H1 (cell line): ENCODE measurements at regions not wholly inside any gene's neighbourhood (a gene's known extent, or its start where the extent isn't known, plus 50 kb on each side); places are given as distances from the start of the nearest gene placed in this dataset.

Source experiments
- CTCF ChIA-PET: fragments of 300-600 bp; sonication (Branson Sonifier 250); formaldehyde crosslinking; loops from one replicate; lab custom pipeline; 2021; ENCODE audit not compliant: partially characterized antibody; lab: Charles Lee
- POLR2A ChIA-PET: fragments of 300-600 bp; sonication (Branson Sonifier 250); formaldehyde crosslinking; loops from one replicate; lab custom pipeline; 2021; ENCODE audit warnings: inconsistent platforms; ENCODE audit not compliant: partially characterized antibody; lab: Charles Lee
- DNase-seq, 2 experiments: peaks; one replicate each; pipeline versions ENCODE4 v3.0.0 to v3.0.0-alpha.2; 2010 to 2022; ENCODE audit warnings: low spot score in 2 of 2, low read depth in 1 of 2, mixed read lengths in 1 of 2
- FAIRE-seq: peaks from 2 replicates; lab custom pipeline; 2011; peaks lifted over from hg19 to GRCh38; lab: Jason Lieb, UNC
- H2AFZ ChIP-seq: 2 replicates; pipeline ENCODE4 v1.8.1; 2012; ENCODE audit warnings: low read length, inconsistent platforms
- H2AK5ac ChIP-seq: 2 replicates; pipeline ENCODE4 v1.6.1; 2013; ENCODE audit warnings: low read depth, low read length
- H2BK120ac ChIP-seq: replicated peaks from 2 replicates; pipeline ENCODE3; 2013; ENCODE audit warnings: low read depth, low read length, inconsistent platforms
- H2BK12ac ChIP-seq: 2 replicates; pipeline ENCODE4 v1.6.1; 2013; ENCODE audit warnings: low read depth, low read length
- H2BK15ac ChIP-seq: 2 replicates; pipeline ENCODE4 v1.6.1; 2013; ENCODE audit warnings: low read length
- H2BK20ac ChIP-seq: 2 replicates; pipeline ENCODE4 v1.6.1; 2013; ENCODE audit warnings: low read length
- H2BK5ac ChIP-seq: 2 replicates; pipeline ENCODE4 v1.6.1; 2013; ENCODE audit warnings: low read depth, low read length
- H3K14ac ChIP-seq: 2 replicates; pipeline ENCODE4 v1.6.1; 2013; ENCODE audit warnings: inconsistent platforms; ENCODE audit not compliant: insufficient read length
- H3K18ac ChIP-seq: 2 replicates; pipeline ENCODE4 v1.6.1; 2013; ENCODE audit warnings: low read length; ENCODE audit errors: extremely low read depth
- H3K23ac ChIP-seq: 2 replicates; pipeline ENCODE4 v1.6.1; 2013; ENCODE audit warnings: inconsistent platforms; ENCODE audit not compliant: insufficient read length
- H3K23me2 ChIP-seq: 2 replicates; pipeline ENCODE4 v1.6.1; 2013; ENCODE audit warnings: low read depth, low read length
- H3K27ac ChIP-seq: 2 replicates; pipeline ENCODE4 v1.6.1; 2011; ENCODE audit warnings: low read depth, low read length, inconsistent platforms
- H3K27me3 ChIP-seq, 4 experiments: replicated peaks in 1 of 4; 1 replicate in 1 of 4; 2 replicates in 3 of 4; pipeline versions ENCODE4 v1.6.1 to v1.8.1; 2011 to 2013; ENCODE audit warnings: low read length in 3 of 4, mild to moderate bottlenecking in 3 of 4, inconsistent platforms in 2 of 4, mixed read lengths in 2 of 4, moderate library complexity in 1 of 4; ENCODE audit not compliant: control insufficient read depth in 3 of 4, insufficient read depth in 3 of 4; ENCODE audit errors: extremely low read depth in 1 of 4
- H3K36me3 ChIP-seq, 4 experiments: 2 replicates each; pipeline versions ENCODE4 v1.6.1 to v1.8.1; 2011 to 2013; ENCODE audit warnings: mild to moderate bottlenecking in 4 of 4, low read length in 3 of 4, moderate library complexity in 2 of 4, control low read depth in 1 of 4, inconsistent platforms in 1 of 4; ENCODE audit not compliant: insufficient read depth in 4 of 4, control insufficient read depth in 2 of 4
- H3K4ac ChIP-seq: replicated peaks from 2 replicates; pipeline ENCODE3; 2013; ENCODE audit warnings: low read length, low read depth, mixed read lengths, inconsistent platforms; ENCODE audit not compliant: insufficient read length
- H3K4me1 ChIP-seq, 4 experiments: replicated peaks in 1 of 4; 1 replicate in 1 of 4; 2 replicates in 3 of 4; pipeline versions ENCODE4 v1.6.1 to v1.8.1; 2011 to 2013; ENCODE audit warnings: low read length in 3 of 4, inconsistent platforms in 2 of 4, mixed read lengths in 1 of 4; ENCODE audit not compliant: insufficient read depth in 4 of 4, control insufficient read depth in 3 of 4
- H3K4me2 ChIP-seq, 2 experiments: 2 replicates each; pipeline versions ENCODE4 v1.6.1 to v1.8.1; 2011 to 2013; ENCODE audit warnings: low read depth in 2 of 2, low read length in 2 of 2, control low read depth in 1 of 2, inconsistent platforms in 1 of 2, mild to moderate bottlenecking in 1 of 2; ENCODE audit not compliant: insufficient read depth in 1 of 2
- H3K4me3 ChIP-seq, 4 experiments: fragments of 200-600, 300-600 bp in 1 of 4; sonication (generic), shearing (Covaris generic), sonication (Bioruptor Twin) in 1 of 4; 2 replicates each; pipeline versions ENCODE4 v1.5.1 to v1.8.1; 2011 to 2016; ENCODE audit warnings: low read length in 4 of 4, low read depth in 3 of 4, control low read depth in 2 of 4, inconsistent platforms in 2 of 4, mild to moderate bottlenecking in 2 of 4, mixed read lengths in 1 of 4, moderate library complexity in 1 of 4; ENCODE audit not compliant: insufficient read depth in 2 of 4; ENCODE audit errors: extremely low read depth in 1 of 4
- H3K56ac ChIP-seq: replicated peaks from 2 replicates; pipeline ENCODE3; 2013; ENCODE audit warnings: low read depth, mild to moderate bottlenecking, mixed read lengths, low read length, inconsistent platforms; ENCODE audit not compliant: insufficient read length
- H3K79me1 ChIP-seq: 2 replicates; pipeline ENCODE4 v1.6.1; 2013; ENCODE audit warnings: low read depth, low read length, control low read depth
- H3K79me2 ChIP-seq, 2 experiments: 2 replicates each; pipeline versions ENCODE4 v1.6.1 to v1.8.1; 2012 to 2013; ENCODE audit warnings: low read length in 2 of 2, mild to moderate bottlenecking in 2 of 2, inconsistent platforms in 1 of 2; ENCODE audit not compliant: insufficient read depth in 2 of 2, control insufficient read depth in 1 of 2
- H3K9ac ChIP-seq, 4 experiments: replicated peaks in 1 of 4; 1 replicate in 1 of 4; 2 replicates in 3 of 4; pipeline versions ENCODE4 v1.6.1 to v1.8.1; 2011 to 2013; ENCODE audit warnings: low read depth in 3 of 4, low read length in 3 of 4, control low read depth in 2 of 4, mild to moderate bottlenecking in 2 of 4, moderate library complexity in 2 of 4, inconsistent platforms in 1 of 4; ENCODE audit errors: extremely low read depth in 1 of 4
- H3K9me3 ChIP-seq, 2 experiments: 2 replicates each; pipeline versions ENCODE4 v1.6.1 to v1.8.1; 2012 to 2013; ENCODE audit warnings: mild to moderate bottlenecking in 2 of 2, moderate library complexity in 2 of 2, control low read depth in 1 of 2, inconsistent platforms in 1 of 2, low read depth in 1 of 2, low read length in 1 of 2, mixed read lengths in 1 of 2; ENCODE audit not compliant: insufficient read depth in 2 of 2
- H4K20me1 ChIP-seq, 2 experiments: replicated peaks in 1 of 2; 2 replicates each; pipeline versions ENCODE3 to v1.8.1; 2011 to 2013; ENCODE audit warnings: inconsistent platforms in 2 of 2, low read length in 2 of 2, mild to moderate bottlenecking in 1 of 2; ENCODE audit not compliant: insufficient read depth in 2 of 2, control insufficient read depth in 1 of 2
- H4K5ac ChIP-seq: 2 replicates; pipeline ENCODE4 v1.6.1; 2013; ENCODE audit warnings: low read length, low read depth, mixed read lengths, inconsistent platforms; ENCODE audit not compliant: insufficient read length
- H4K8ac ChIP-seq: 2 replicates; pipeline ENCODE4 v1.8.0; 2013; ENCODE audit warnings: mild to moderate bottlenecking, moderate library complexity, low read length, inconsistent platforms; ENCODE audit not compliant: insufficient read depth; ENCODE audit errors: extremely low read depth
- H4K91ac ChIP-seq: replicated peaks from 2 replicates; pipeline ENCODE3; 2013; ENCODE audit warnings: low read length, mixed read lengths, inconsistent platforms; ENCODE audit not compliant: insufficient read length
- CEBPB ChIP-seq: IDR thresholded peaks from 2 replicates; pipeline ENCODE4 v1.6.1; 2012; ENCODE audit warnings: low read depth, low read length
- CTBP2 ChIP-seq: IDR thresholded peaks from 2 replicates; pipeline ENCODE4 v1.7.0; 2011; ENCODE audit warnings: borderline replicate concordance, mild to moderate bottlenecking, moderate library complexity, mixed read lengths, low read length; ENCODE audit not compliant: insufficient read depth, insufficient read length
- EGR1 ChIP-seq: IDR thresholded peaks from 2 replicates; pipeline ENCODE4 v1.6.1; 2011; ENCODE audit warnings: low read depth, low read length, borderline replicate concordance
- EZH2 ChIP-seq: fragments of 200-600 bp; sonication (generic); IDR thresholded peaks from 2 replicates; pipeline ENCODE4 v1.7.1; 2012; ENCODE audit warnings: low read depth, mild to moderate bottlenecking, moderate library complexity, low read length, inconsistent platforms; ENCODE audit not compliant: severe bottlenecking
- GTF2F1 ChIP-seq: IDR thresholded peaks from 2 replicates; pipeline ENCODE4 v1.6.1; 2012; ENCODE audit warnings: low read depth, low read length, improper control_type of control experiment, borderline replicate concordance
- HDAC6 ChIP-seq: IDR thresholded peaks from one replicate; pipeline ENCODE4 v1.7.1; 2012; ENCODE audit warnings: low read depth, mild to moderate bottlenecking, inconsistent platforms, low read length, moderate library complexity
- JUN ChIP-seq: IDR thresholded peaks from 2 replicates; pipeline ENCODE4 v1.6.1; 2011; ENCODE audit warnings: low read depth, mild to moderate bottlenecking, improper control_type of control experiment, low read length
- KDM5A ChIP-seq: fragments of 200-600 bp; IDR thresholded peaks from 2 replicates; pipeline ENCODE4 v1.7.1; 2012; ENCODE audit warnings: mild to moderate bottlenecking, low read length, inconsistent platforms, mixed read lengths
- MAX ChIP-seq: IDR thresholded peaks from 2 replicates; pipeline ENCODE4 v1.6.1; 2012; ENCODE audit warnings: inconsistent platforms
- RNF2 ChIP-seq: fragments of 200-900, 300-1000 bp; sonication (generic); IDR thresholded peaks from 2 replicates; pipeline ENCODE4 v1.7.1; 2016; ENCODE audit warnings: borderline replicate concordance, low read depth, mild to moderate bottlenecking, antibody characterized with exemption, low read length; ENCODE audit not compliant: poor library complexity, severe bottlenecking; ENCODE audit errors: missing control alignments
- SP4 ChIP-seq: IDR thresholded peaks from 2 replicates; pipeline ENCODE4 v1.6.1; 2012; ENCODE audit warnings: low read length, inconsistent platforms
- TAF7 ChIP-seq: optimal IDR thresholded peaks from 2 replicates; pipeline ENCODE3; 2011; ENCODE audit warnings: low read depth, mild to moderate bottlenecking, inconsistent platforms, low read length, moderate library complexity, borderline replicate concordance
- TEAD4 ChIP-seq: IDR thresholded peaks from 2 replicates; pipeline ENCODE4 v1.6.1; 2012; ENCODE audit warnings: low read depth, low read length, inconsistent platforms, mixed read lengths
- USF2 ChIP-seq: IDR thresholded peaks from 2 replicates; pipeline ENCODE4 v1.6.1; 2011; ENCODE audit warnings: low read length, improper control_type of control experiment
- WGBS, 2 experiments: shearing (Covaris generic) in 1 of 2; methylation state at CpG; one replicate each; pipeline versions ENCODE4 v1.1.6 to v1.1.7; 2013 to 2015; ENCODE audit warnings: low lambda C conversion rate in 2 of 2, mixed read lengths in 2 of 2, inconsistent platforms in 1 of 2, low coverage in 1 of 2, missing lambda C conversion rate in 1 of 2; ENCODE audit not compliant: insufficient replicate concordance in 2 of 2, insufficient coverage in 1 of 2, insufficient read length in 1 of 2; ENCODE audit errors: extremely low coverage in 1 of 2, missing lambda C conversion rate in 1 of 2; 5-methylcytosine and 5-hydroxymethylcytosine counted together

GRCh38 chr5:120960510-120960909, 496.4 kb downstream of the PRR16 start:
- H2AFZ ChIP-seq: no peak overlapping the region
- H3K27ac ChIP-seq: no peak overlapping the region
- no peak overlapping the region for H3K18ac ChIP-seq
- H3K4me2 ChIP-seq: no peak overlapping the region
- DNase-seq (no peak), FAIRE-seq (no peak)
- no peak overlapping the region for H2BK15ac ChIP-seq
- no peaks in the 10 kb centered on the region for H3K4me1 ChIP-seq
- H3K79me2 ChIP-seq: no peaks in the 10 kb centered on the region
- WGBS, 2 experiments: 100% methylated on average over 1 of the region's 1 CpG; no CpG with 5 or more reads in 1 of the 2 experiments
- H4K91ac ChIP-seq: no peak overlapping the region
- no peak overlapping the region for H2BK120ac ChIP-seq
- no peak overlapping the region for H4K5ac ChIP-seq
- no peak overlapping the region for H3K4me3 ChIP-seq
- no peak overlapping the region; the same call in 1 of the 2 replicates for H4K8ac ChIP-seq
- no peaks in the 10 kb centered on the region for H3K9me3 ChIP-seq
- no peak overlapping the region for H3K56ac ChIP-seq
- H3K36me3 ChIP-seq: no peaks in the 10 kb centered on the region
- no peak overlapping the region for H3K23ac ChIP-seq
- H2BK12ac ChIP-seq: no peak overlapping the region
- H3K27me3 ChIP-seq: no peaks in the 10 kb centered on the region
- H3K4ac ChIP-seq: no peak overlapping the region
- H2BK20ac ChIP-seq: no peak overlapping the region
- CTCF ChIA-PET: no interaction called here
- H3K23me2 ChIP-seq: no peaks in the 10 kb centered on the region
- H3K9ac ChIP-seq: no peak overlapping the region
- H4K20me1 ChIP-seq: no peaks in the 10 kb centered on the region
- no peaks in the 10 kb centered on the region for H3K79me1 ChIP-seq
- H2AK5ac ChIP-seq: no peak overlapping the region
- no peak overlapping the region for H3K14ac ChIP-seq
- POLR2A ChIA-PET: no interaction called here
- H2BK5ac ChIP-seq: no peak overlapping the region
- no peak for TF ChIP-seq USF2
- TF ChIP-seq EZH2: no peak
- no peak for TF ChIP-seq RNF2
- no peak for TF ChIP-seq SP4
- TF ChIP-seq JUN: no peak
- TF ChIP-seq HDAC6: no peak
- TF ChIP-seq CEBPB: no peak
- no peak for TF ChIP-seq MAX
- TF ChIP-seq GTF2F1: no peak
- no peak for TF ChIP-seq KDM5A
- no peak for TF ChIP-seq CTBP2
- no peak for TF ChIP-seq TAF7
- TF ChIP-seq EGR1: no peak
- TF ChIP-seq TEAD4: no peak
